Hematopoietic multipotent progenitor cell treated with erythropoietin and hydrocortisone succinate and interleukin-3 and kit ligand, for 17 days (in vitro differentiated cells): ENCODE measurements at regions not wholly inside any gene's neighbourhood (a gene's known extent, or its start where the extent isn't known, plus 50 kb on each side); places are given as distances from the start of the nearest gene placed in this dataset.
"Not testable (repeated sequence)": the region's sequence is repeated elsewhere in the genome, so short reads cannot be mapped to it uniquely, and the experiment has no call there.

Source experiments
- DNase-seq: peaks from one replicate; pipeline ENCODE4 v3.0.0-alpha.2; 2015; ENCODE audit warnings: low spot score

DNA sequence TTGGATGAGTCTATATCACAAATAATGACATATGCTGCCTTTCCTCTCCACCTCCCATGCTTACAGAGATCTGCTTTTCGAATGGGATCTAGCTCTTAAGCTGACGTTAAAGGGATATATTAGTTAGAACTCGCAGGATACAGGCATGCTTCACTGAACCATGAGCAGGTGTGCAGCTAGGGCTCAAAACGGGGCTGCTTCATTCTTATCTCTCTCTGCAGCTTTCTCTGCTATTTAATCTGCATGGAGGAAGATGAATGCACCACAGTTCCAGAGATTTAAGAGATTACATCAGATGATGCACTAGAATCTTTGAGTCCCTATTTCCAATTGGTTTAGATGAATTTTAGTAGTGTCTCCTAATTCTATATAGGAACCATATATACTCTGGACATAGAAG is 327.0 kb downstream of the RAD51AP2 start:
- no peak for DNase-seq

DNA sequence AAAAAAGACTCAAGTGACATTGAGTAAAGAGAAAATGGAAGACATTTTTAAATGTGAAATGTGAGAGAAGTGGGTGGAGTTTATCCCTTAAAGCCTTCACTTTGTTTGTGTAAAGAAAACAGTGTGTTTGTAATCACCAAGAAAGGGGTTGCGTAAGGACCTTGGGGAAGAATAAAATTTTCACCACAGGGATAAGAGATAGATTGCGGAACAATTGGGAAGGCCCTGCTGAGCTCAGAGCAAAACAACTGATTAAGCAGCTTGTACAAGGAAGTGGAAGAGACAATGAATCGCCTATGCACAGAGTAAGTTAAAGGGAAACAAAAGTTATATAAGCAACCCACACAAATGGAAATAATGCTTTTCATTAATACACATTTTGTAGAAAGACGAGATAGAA is 327.7 kb downstream of the RAD51AP2 start:
- no peak for DNase-seq

DNA sequence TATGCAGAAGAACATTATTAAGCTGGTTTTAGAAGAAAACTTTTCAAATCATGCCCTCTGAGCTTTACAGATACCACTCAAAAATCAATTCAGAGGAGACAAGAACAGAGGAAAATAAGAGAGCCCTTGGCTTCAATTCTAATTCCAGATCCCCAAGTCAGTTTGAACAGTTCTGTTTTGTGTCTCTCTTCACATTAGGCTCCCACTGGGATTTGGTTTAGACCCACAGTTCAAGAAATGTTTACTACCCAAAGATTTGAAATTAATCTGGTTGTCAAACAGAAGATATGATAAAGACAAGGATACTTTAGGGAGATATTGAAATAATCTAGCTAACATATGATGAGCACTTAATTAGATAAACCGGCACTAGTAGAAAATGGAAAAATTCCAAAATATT is 329.5 kb downstream of the RAD51AP2 start:
- DNase-seq = no peak

DNA sequence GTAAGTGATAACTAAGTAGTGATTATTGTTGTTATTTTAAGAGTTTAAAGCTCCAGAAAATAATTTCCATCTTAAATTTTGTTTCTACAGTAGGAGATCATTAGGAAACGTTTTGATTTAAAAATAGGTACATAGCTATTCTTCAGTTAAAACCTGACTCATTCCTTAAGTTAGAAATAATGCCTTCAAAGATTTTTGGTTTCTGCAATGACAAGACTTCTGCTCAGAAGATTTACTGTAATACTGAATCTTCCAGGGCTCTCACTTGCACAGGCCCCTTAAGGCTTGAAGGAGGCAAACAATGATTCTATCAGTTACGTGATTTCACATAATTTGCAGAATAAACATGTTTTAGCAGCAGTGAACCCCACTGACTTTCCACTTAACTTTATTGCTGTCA is 333.7 kb downstream of the RAD51AP2 start:
- no peak for DNase-seq

DNA sequence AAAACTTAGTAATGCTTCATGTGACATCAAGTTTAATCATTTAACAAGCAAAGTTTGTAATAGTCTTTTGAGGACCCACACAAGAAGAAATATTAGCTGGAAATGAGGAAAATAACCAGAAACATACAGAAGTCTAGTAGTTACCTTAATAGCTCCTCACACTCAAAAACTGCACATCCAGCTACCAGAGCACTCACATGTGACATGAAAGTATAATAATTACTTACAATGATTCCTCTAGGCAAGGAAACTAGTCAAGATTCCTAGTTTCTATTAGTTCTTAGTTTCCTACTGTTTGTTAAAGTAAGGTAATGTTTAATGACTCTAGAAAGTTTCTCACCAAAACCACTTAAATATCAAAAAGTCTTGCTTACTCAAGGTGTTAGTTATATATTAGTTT is 335.8 kb downstream of the RAD51AP2 start:
- no peak for DNase-seq

DNA sequence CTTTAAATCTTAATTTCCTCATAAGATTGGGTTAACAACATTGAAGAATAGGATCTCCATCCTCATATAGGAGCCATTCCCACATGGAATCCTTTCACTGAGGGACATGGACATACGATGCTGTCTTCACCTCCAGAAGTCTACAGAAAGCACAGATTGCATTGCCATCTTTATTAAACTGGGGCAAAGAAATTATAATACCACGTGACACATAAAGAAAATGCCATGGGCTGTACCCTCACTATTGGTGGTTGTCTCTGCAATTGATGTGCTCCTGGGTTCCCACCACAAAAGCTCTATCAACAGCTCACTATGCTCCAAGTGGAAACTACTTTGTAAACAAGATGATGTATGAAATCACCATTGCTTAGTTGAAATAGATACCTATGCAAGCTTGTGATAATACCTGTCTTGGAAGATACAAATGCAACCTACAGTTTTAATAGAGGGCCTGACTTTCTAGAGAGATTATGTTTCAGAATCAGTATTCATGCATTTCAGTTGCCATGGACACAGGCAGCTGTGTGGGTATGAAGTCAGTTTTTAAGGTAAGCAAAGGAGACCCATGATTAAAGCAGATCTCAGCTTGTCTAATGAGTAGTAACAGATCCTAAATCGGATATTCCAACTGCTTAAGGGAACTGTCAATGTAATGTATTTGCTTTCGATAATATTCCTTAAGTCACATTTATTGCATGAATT is 337.0 kb downstream of the RAD51AP2 start:
- no peak for DNase-seq

DNA sequence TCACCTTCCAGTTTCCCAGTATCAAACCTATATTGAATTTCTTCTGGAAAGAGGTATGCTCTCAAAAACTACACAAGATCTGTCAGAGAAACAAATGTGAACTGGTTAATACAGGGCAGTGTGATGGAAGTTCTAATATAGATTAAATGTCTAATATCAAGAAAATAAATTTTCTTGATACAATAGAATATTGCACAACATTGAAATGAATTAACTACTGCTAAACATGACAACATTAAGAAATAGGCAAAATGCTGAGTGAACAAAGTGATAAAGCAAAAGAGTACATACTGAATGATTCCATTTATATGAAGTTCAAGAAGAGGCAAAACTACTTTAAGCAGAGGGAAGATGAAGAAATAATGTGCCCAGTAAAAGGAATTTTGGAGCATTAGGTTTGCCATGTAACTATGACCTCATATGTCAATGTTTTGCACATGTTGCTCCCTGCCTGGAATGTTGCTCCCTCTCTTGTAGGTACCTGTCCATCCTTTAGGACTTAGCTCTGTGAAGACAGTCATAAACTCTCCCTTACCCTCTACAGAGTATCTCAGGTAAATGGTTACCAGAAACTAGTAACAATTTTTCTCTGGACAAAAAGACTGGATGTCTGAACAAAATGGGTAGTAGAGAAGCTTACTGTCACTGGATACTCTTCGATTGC is 339.0 kb downstream of the RAD51AP2 start:
- DNase-seq = no peak

DNA sequence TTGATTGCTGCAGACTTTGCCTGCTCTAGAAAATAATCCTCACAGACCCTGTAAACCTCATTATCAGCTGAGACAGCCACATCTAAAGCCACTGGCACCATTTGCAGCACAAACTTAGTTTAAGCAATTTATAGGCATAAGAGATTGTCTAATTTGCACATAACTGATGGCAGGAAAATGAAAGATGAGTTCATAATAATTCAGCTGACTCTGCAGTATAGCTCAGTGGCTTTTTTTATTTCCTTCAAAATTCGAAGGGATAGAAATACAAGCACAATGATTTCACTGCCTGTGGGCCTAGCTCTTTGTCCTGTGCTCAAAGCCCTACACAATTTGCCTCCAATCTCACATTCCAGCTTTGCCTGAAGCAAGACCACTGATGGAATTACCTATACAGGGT is 341.2 kb downstream of the RAD51AP2 start:
- DNase-seq = no peak

DNA sequence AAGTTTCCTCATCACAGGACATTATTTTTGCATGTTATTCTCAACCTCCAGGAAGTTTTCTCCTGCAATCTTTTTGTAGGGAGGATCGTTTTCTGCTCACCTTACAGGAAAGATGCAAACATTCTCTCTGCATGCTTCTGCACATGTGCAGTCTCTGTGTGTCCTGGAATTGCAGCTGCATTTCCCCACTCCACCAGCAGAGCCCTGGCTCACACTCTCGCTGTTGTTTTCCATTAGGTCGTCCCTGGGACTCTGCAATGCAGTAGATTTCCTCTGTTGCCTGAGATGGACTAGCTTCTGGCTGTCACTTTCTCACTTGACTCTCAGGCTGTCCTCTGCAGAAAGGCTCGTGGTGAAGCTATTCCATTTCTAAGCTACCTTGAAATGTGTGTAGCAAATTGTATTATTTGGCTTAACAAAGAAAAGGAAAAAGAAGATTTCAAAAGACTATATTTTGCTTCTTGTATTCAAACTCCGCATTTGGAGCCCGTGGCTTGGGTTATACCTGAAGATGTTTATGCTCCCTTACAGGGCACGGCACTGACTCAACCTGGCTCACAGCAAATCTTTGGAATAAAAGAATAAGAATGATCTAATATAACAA is 346.7 kb downstream of the RAD51AP2 start:
- DNase-seq = no peak

DNA sequence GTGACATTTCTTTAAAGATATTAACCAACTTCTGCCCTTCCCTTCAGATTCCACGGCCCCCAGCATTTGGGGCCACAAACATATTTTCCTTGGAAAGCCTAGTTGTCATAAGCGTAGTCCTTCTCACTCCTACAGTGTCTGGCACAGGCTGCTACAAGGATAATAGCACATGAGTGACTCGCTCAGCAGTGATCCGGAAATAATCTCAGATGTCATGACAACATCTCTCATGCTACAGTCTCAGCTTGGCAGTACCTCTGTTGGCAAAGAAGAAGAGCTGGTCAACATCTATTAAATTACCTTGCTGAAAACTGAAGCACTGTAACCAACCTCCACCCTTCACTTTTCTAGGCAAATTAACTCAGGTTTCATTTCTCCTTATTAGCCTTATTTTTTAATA is 351.7 kb downstream of the RAD51AP2 start:
- no peak for DNase-seq

DNA sequence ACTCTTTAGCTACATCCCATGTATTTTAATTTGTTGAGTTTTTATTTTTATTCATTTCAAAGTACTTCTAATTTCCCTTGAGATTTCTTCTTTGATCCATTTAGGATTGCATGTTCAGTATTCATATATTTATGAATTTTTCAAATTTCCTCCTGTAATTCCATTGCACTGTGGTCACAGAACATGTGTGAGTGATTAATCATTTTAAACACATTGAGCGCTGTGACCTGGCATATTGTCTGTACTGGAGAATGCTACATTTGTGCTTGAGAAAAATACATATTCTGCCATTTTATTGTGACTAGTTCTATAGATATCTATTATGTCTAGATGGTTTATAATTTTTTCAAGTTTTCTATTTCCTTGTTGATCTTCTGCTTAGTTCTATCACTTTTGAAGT is 353.7 kb downstream of the RAD51AP2 start:
- DNase-seq = no peak

DNA sequence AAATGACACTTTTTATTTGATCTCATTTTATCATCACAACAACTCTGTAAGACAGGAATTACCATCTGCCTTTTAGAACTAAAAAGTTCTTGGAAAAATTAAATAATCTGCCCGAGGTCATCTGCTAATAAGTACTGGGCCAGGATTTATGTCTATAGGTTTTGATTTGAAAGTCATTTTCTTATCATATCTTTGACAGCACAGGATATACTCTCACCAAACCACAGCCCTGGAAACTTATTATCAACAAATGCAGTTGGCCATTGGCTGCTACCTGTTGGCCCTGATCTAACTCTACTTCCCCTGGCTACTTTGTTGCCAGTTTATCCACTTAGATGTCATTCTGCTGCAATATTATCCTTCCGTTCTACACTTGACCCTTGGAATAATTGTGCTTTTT is 354.6 kb downstream of the RAD51AP2 start:
- no peak for DNase-seq

DNA sequence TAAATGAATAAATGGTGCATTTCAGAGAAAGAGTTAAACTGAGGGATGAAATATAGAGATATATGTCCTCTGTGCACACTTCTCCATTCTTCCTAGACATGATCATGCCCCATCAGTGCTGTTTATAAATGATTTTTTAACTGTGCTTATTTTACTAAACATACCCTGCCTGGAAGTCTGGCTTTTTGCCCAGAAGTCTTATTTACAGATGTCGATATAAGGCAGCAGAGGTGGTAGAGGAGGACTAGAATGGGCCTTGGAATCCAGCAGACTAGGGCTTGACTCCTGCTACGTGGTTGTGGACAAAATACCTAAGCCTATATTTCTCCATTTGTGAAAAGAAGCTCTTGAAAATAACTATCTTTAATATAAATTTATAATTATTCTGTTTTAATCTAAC is 355.5 kb downstream of the RAD51AP2 start:
- no peak for DNase-seq

DNA sequence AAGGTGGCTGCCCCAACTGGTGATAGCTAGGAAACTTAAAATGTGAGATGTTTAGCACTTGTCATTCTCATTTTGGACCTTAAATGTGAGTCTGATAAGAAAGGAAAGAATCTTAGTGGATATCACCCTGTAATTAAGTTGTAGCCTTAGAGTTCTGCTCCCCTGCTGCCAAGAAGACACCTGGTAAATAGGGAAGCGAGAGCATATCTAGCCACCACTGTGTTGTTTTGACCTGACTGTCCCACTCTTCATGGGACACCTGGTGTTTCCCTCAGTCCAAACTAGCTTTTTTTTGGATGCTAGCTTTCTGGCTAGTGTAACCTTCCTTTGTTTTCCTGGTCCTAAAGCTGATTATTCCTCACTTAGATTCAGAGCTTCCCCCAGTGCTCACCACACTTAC is 357.6 kb downstream of the RAD51AP2 start:
- no peak for DNase-seq

DNA sequence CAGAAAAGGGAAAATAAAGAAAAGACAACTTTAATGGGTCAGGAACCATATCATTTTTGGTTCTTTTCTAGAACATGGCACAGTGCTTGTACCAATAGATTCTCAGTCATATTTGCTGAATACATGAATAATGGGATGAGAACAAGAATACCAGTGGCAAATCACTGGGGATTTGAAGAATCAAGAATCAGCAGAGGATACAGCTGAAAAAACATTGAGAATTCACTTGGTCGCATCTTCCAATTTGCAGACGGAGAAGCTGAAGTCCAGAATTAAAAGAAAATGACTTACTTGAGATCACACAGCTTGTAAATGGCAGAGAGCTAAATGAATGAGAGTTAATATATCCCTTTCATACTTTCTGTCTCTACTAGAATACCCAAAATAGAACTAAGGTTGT is 362.2 kb downstream of the RAD51AP2 start:
- DNase-seq = no peak

DNA sequence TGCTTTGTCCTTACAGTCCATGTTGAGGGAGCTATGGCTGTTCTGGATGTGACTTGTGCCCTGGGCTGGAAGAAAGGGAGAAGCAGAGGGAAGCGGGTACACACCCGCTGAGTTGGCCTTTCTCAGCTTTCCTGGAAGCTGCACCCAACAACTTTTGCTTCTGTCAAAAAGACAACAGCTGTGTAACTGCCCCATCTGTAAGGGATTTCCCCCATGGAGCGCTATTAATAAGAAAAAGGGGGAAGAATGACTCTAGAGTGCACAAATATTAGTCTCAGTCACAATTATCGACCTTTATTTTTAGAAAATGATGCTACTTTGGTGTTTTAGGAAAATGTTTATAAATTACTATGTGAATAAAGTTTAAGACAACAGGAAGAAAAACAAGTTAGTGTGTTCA is 368.3 kb downstream of the RAD51AP2 start:
- DNase-seq = no peak

DNA sequence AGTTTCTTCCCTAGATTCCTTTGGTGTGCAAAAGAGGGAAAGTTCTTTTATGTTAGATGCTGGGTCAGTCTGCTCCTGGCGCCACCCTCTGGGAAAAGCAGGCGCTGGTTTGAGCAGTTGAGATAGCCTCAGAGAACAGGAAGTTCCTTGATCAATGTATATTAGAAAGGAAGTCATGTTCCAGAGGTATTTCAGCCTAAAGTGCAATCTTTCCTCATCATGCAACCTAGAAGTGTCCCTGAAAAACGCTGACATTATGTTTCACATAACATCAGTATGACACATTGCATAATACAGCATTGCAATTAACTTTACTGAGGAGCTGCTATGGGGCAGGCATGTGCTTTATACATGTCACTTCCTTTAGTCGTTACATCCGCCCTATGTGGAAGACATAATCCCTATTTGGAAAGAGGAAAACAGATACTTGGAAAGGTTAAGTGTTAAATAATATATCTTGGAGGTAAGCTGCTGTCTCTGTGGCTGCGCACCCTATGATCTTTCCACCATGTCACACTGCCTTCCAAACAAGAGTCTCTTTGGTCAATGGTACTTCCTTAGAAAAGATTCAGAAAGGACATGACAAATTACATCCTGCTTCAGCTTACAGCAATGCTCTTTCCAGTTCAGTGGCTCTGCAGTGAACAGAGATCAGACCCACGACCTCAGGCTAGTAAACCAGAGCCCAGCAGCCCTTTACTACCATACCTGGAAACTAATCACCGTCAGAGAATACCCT is 369.7 kb downstream of the RAD51AP2 start:
- DNase-seq = no peak

DNA sequence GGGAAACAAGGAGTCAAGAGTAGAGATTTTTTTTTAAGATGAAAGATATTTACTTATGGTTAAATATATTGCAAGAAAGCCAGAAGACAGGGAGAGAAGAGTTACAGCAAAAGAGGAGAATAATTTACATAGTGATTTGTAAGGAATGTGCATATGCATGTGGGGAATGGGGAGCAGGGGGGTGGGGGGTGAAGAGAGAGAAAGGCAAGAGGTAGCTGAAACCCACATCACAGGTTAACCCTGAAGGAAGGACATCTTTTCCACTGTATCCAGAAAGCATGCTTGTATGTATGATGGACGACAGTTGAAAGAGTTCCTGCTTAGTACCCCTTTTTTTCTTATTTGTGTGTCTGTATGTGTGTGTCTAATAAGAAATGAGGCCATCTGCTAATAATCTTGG is 371.9 kb downstream of the RAD51AP2 start:
- no peak for DNase-seq

DNA sequence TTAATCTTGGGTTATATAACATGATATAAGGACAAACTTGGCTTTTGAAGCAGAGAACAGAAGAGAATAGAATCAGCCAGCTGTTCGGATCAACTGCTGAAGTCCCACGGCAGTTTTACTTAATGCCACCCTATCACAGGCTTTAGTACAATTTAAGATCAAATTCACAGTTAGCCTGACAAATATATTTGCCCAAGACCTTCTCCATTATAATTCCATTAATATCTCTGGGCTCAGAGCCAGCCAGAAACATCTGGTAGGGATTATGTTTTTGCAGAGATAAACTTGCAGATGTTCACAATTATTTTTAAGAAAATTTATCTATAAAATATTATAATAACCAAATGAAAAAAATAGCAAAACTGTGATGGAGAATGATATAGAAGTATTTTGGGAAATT is 381.4 kb downstream of the RAD51AP2 start:
- DNase-seq = no peak

DNA sequence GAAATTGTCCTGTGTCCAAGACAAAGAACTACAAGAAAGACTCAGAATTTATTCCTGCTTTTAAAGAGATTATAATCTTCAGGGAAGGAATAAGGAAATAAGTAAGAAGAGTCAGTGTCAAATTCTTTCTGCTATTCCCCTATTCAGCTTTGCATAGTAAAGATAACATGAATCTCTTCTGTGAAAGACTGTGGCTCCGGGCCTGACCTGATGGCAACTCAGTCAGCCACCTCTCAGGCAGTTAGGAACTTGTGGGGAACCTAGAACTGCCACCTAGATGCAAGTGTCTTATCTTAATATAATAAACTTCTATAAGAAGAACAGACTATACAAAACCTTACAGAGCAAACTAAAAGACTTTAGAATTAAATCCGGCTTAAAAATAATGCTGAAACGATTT is 382.0 kb downstream of the RAD51AP2 start:
- DNase-seq = no peak

DNA sequence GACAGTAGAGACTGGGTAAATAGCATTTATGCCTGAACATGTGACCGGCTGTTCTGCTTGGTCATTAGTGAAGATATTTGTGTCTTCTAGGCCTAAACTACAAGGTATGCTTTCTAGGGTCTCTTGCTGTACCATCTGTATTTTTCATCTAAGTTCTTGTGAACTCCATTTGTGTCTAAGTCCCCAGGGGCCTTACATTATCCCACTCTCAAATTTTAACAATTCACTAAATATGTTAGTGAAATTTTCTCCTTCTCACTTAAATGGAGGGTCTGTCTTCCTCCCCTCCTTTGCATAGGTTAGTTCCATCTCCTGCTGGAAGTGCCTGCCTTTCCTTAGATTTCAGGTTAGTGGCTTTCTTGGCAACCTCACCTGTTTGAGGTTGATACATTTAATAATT is 382.6 kb downstream of the RAD51AP2 start:
- DNase-seq = no peak

DNA sequence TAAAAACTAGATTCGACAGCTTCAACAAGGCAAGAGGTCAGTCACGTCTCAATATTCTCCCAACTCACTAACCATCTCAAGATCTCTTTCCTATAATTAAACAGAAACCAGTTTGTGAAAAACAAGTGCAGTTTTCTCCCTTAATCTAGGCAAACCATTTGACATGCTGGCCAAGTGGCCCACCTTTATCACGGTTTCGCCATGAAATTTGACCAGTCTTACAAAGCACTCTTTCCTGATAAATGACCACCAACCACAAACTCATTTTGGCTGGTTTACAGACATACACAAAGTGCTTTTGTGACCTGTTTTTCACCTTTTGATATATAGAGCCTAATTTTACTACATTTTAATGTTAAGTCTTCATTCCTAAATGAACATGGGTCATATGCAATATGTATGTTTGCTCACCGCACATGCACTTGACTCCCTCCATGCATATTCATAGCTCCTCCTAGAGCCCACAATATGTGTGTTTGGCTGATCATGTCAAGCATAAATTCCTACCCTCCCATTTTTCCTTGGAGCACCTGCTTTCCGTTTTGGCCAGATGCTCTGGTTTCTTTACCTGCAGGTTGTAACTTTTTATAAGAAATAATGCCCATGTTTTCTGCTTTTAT is 385.1 kb downstream of the RAD51AP2 start:
- DNase-seq = no peak

DNA sequence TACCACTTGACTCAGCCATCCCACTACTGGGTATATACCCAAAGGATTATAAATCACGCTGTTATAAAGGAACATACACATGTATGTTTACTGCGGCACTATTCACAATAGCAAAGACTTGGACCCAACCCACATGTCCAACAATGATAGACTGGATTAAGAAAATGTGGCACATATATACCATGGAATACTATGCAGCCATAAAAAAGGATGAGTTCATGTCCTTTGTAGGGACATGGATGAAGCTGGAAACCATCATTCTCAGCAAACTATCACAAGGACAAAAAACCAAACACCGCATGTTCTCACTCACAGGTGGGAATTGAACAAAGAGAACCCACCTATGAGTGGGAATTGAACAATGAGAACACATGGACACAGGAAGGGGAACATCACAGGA is 387.6 kb downstream of the RAD51AP2 start:
- DNase-seq = not testable (repeated sequence)
